ENCODE measurements at regions not wholly inside any gene's neighbourhood (a gene's known extent, or its start where the extent isn't known, plus 50 kb on each side); places are given as distances from the start of the nearest gene placed in this dataset.

- TF ChIP-seq POLR2A (IDR thresholded peaks at IDR 0.05; ENCODE audit: low read depth, low read length), result no peak
- no peak for TF ChIP-seq SPI1 (IDR thresholded peaks at IDR 0.05; ENCODE audit: low read depth, low read length)
These were observed 446.0 kb downstream of the GPATCH2 start for GRCh38 chr1:217184854-217185253.

Data from GM12891 (cell line).